Activated CD4-positive, alpha-beta T cell treated with anti-CD3 and anti-CD28 coated beads, Interleukin-2, amount 50 U/mL, for 4 hours (primary cell): ENCODE measurements at regions not wholly inside any gene's neighbourhood (a gene's known extent, or its start where the extent isn't known, plus 50 kb on each side); places are given as distances from the start of the nearest gene placed in this dataset.

ENCODE experiments used
- DNase-seq, 2 experiments: peaks; one replicate each; pipeline ENCODE4 v3.0.0-alpha.2; 2020

- no peak for DNase-seq
Measured at GRCh38 chr2:105590780-105591660, 153.7 kb upstream of the NCK2 start.

DNA sequence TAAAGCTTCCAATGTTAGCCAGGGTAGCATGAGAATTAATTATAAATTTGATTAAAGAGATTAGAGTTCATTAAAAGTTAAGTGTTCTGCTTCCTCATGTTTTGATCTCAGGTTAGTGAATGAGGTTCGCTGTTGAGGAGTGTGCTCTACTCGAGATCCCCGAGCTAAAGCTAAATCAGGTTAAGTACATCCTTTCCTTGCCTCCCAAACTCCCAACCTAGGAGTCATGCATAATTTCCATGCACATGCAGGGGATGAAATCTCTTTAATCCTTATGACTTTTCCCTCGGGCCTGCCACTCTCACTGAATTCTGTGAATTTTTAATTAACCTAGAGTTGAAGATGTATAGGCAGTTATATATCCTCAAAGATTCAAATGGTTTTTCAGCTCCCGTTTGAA, 156.1 kb upstream of the NCK2 start:
- no peak for DNase-seq

DNA sequence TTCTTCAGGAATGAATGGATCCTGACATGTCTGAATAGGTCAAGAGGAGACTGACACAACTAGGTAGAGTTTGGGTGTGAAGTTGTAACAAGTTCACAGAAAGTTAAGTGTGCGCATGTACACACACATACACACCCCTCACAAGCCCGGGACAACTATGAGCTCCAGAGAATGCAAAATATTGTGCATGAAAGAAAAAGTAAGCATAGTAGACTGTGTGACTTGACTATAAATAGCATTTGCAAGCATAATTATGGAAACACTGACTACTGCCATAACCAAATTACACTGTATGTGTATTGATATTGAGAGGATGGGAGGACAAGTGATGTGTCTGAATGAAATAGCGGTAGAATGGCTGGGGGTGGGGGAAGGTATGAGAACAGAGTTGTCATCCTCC, 157.1 kb upstream of the NCK2 start:
- DNase-seq, result no peak

DNA sequence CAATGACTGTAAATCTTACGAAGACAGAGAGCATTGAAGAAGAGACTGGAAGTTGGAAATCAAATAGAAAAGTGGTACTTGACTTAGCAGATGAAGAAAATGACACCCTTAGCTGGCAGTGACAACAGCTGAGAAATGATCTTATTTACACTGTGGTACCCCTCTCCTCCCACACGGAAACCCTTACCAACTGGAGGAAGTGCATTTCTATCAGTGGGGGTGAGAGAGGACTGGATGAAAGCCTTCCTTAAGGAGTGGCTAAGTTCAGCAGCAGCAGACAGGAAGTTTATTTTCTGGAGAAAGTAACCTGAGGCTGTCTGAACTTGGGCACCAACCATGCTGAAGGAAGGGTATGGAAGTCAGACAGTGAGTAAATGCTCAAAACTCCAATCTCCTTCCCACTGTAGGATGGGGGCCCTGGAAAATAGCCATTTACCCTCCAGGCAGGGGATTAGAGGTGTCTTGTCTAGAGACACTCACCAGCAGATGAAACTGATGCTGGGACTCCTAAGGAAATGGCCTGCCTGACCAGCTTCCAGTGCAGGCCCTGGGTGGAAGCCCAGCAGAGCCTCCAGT, 160.2 kb upstream of the NCK2 start:
- DNase-seq, result no peak

DNA sequence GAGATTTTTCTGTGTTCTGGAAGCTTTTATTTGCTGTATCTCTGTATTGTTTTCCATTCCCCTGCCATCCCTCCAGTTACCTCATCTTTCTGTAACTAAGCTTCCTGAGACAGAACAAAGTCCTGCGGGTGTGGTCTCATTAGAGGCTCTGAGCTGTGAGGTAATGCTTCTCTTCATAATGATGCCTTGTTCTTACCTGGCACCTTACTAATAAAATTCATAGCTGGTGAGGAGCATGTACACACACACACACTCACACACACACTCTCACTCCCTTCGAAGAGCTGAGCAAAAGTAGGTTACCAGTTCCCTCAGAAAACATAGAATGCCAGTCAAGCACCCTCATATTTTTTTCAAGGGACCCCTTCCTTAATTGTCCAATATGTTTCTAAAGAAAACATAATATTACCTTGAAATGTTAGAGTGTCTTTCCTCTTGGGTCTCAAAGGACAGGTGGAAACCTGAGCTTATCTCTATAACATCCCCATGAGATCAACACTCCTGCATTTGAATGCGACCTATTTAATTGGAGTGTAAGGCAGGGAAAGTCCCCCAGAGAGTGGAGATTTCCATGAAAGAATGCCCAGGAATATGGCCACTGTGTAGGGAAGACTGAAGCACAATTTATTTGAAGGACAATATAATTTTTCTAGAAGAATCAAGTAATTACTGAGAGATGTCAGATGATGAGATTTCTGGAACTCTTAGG, 161.6 kb upstream of the NCK2 start:
- no peak for DNase-seq

- no peak for DNase-seq
Measured at GRCh38 chr2:105581555-105581944, 163.2 kb upstream of the NCK2 start.

- no peak for DNase-seq
Measured at GRCh38 chr2:105580870-105581554, 163.7 kb upstream of the NCK2 start.

DNA sequence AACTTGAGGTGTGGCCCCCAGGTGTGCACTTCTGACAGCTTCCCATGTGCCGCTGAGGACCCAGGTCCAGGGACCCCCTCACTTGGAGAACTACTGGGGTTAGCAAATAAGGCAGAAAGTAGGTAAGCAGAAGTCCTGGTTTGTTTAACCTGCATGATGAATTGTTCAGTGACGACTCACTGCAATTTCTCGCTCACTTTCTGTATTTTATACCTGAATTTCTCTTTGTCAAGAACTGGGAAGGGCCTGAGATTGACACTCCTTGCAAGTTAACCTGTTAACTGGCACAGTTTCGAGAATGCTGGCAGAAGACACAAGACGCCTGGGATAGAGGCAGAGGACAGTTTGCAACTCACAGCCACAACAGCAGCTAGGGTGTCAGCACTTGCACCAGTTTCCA, 164.5 kb upstream of the NCK2 start:
- DNase-seq, result no peak

GRCh38 chr2:105578166-105578565, 166.5 kb upstream of the NCK2 start:
- no peak for DNase-seq

DNA sequence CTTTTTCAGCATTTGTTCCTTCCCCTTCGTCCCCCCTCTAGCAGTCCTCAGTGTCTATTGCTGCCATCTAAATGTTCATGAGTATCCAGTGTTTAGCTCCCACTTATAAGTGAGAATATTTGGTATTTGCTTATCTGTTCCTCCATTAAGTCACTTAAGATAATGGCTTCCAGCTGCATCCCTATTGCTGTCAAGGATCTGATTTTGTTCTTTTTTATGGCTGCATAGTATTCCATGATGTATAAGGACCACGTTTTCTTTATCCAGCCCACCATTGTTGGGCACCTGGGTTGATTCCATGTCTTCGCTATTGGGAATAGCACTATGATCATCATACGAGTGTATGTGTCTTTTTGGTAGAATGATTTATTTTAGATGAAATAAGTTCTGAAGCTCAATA, 166.9 kb upstream of the NCK2 start:
- no peak for DNase-seq

- no peak for DNase-seq
Measured at GRCh38 chr2:105576440-105577241, 168.1 kb upstream of the NCK2 start.

GRCh38 chr2:105576050-105576439, 168.7 kb upstream of the NCK2 start:
- no peak for DNase-seq

GRCh38 chr2:105575499-105576025, 169.2 kb upstream of the NCK2 start:
- no peak for DNase-seq

- no peak for DNase-seq
Measured at GRCh38 chr2:105574796-105575344, 169.8 kb upstream of the NCK2 start.

GRCh38 chr2:105573910-105574655, 170.6 kb upstream of the NCK2 start:
- no peak for DNase-seq

- no peak for DNase-seq
Measured at GRCh38 chr2:105573490-105573889, 171.2 kb upstream of the NCK2 start.

GRCh38 chr2:105571445-105571987, 172.7 kb upstream of the FHL2 start:
- no peak for DNase-seq

DNA sequence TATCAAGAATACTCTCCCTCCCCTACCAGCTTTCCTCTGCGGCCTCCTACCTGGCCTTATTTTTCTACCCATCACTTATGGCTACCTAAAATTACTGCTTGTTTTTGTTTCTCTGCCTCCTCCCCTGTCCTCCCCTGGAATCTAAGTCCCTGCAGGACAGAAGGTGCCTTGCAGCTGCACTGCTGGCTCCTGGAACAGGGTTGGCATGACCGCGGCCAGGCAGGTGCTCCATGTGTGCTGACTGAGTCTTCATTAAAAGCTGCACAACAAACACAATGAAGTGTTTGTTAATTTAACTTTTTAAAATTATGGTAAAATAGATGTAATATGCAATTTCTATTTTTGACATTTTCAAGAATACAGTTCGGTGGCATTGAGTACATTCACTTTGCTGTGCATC, 171.9 kb upstream of the FHL2 start:
- DNase-seq, result no peak

DNA sequence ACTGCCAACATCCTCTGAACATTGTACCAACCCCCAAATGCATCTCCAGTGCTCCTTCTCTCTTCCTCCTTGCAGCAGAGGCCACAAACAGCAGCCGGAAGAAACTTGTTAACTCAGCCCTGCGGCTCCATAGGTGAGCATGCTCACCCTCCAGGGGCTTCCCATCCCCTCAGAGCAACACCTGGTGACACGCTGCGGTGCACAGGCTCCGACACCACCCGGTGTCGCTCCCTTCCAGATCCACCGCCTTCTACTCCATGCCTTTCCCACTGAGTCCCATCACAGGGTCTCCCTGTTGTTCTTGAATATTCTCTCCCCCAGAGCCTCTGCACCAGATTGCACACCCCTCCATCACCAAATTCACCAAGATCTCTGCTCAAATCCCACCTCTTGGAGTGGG, 171.5 kb upstream of the FHL2 start:
- no peak for DNase-seq

DNA sequence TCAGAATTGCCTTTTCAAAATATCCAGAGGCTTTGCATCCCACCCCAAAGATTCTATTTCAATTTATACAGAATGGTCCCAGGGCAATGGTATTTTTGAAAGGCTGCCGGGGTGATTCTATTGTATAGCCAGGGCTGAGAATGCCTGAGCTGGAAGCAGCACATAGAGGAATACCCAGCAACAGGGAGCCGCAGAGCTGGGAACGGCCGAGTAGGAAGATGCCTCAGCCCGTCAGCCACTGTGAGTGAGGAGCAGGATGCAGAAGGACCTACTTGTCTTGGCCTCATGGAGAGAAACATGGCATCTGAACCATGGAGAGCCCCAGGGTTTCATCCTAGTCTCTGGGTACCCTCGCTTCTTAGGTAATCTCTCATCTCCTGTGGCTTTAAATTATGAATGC, 170.8 kb upstream of the FHL2 start:
- no peak for DNase-seq

DNA sequence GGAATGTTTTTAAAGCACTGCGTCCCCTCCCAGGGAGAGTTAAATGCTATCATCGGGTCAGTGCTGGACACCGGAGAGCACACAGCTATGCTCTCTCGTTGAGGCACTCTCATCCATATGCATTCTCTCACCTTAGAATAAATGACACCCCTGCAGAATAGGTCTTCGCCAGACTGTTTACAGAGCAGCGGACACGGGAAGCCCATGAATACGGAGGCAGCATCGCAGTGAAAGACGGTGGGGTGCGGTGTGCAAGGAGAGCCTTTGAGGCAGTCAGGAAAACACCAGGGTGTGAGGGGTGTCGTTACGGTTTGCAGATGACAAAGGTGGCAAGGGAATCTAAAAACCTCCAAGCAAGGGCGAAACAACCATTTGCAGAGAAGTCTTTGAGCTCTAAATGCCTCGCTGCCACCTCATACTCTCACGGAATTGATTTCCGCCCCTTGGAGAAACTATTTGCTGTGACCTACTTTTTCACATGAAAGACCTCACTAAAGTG, 169.2 kb upstream of the FHL2 start:
- no peak for DNase-seq
